ENCODE measurements at regions not wholly inside any gene's neighbourhood (a gene's known extent, or its start where the extent isn't known, plus 50 kb on each side); places are given as distances from the start of the nearest gene placed in this dataset.
"Not testable (repeated sequence)": the region's sequence is repeated elsewhere in the genome, so short reads cannot be mapped to it uniquely, and the experiment has no call there.

- no peak for DNase-seq (ENCODE audit: low spot score)
These were observed 92.8 kb downstream of the EOMES start for GRCh38 chr3:27629366-27629765.

GRCh38 chr3:27628026-27628750 lies 93.9 kb downstream of the EOMES start:
- DNase-seq (ENCODE audit: low spot score): no peak

- DNase-seq (ENCODE audit: low spot score): no peak
These were observed 95.5 kb downstream of the EOMES start for GRCh38 chr3:27626596-27627118.

DNA sequence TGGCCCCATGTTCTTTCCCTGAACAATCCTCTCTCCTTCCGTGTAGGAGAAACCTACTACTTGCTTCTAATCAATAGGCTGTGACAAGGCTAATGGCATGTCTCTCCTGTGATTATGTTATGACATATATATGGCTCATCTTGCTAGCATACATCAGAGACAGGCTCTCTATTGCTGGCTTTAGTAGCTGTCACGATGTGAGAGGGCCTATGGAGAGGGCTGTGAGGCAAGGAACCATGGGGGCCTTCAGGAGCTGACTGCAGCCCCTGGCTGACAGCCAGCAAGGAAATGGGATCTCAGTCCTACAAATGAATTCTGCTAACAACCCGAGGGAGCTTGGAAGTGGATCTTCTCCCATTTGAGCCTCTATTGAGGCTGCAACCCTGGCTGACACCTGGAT lies 96.3 kb downstream of the EOMES start:
- DNase-seq (ENCODE audit: low spot score): no peak

GRCh38 chr3:27623085-27623753 lies 98.9 kb downstream of the EOMES start:
- DNase-seq (ENCODE audit: low spot score): peak; percentile 55

DNA sequence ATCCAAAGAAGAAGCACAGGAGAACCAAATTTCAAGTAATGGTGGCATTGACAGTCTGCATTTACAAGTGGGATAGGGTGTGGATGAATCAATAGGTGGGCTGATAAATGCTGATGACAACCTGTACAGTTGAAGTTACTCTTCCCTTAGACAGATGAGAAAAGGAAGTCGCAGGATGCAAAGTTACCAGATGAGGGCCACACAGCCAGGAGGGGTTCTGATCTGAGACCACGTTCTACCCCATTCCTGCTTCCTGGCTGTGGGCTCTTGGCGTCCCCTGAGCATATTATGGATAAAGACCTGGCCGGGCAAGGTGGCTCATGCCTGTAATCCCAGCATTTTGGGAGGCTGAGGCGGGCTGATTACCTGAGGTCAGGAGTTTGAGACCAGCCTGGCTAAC lies 104.6 kb downstream of the EOMES start:
- DNase-seq (ENCODE audit: low spot score): no peak

DNA sequence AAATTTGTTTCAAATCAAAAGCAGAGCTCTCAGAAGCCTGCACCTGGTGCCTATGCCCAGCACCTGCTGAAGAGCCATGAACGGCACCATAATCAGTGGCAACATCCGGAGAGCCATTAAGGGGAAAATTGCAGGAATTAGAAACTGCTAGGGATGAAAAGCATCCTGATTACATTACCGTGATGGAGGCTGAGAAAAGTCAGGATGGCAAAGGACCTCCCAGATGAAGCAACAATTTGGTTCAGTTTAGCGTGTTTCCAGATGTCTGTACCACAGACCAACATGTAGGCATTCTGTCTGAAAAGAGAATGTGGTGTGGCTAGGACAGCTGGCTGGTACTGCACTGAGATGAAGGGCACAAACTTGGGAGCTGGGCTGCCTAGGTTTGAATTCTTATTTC lies 106.1 kb downstream of the EOMES start:
- no peak for DNase-seq (ENCODE audit: low spot score)

DNA sequence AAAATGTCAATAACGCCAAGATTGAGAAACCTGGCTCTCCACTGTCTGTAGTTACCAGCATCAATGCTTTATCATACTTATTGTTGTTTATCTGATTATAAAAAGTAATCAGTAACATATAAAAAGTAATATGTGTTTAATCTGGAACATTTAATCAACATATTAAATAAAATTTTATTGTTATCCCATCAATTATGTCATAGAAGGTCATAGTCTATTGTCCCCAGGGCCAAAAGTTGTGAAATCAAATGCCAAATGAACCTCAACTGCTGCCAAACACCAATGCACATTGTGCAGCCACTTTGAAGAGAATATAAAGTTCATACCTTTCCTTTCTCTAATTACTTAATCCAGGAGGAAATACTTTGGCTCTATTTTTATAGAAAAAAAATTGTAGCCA lies 106.6 kb downstream of the EOMES start:
- DNase-seq (ENCODE audit: low spot score): no peak

DNA sequence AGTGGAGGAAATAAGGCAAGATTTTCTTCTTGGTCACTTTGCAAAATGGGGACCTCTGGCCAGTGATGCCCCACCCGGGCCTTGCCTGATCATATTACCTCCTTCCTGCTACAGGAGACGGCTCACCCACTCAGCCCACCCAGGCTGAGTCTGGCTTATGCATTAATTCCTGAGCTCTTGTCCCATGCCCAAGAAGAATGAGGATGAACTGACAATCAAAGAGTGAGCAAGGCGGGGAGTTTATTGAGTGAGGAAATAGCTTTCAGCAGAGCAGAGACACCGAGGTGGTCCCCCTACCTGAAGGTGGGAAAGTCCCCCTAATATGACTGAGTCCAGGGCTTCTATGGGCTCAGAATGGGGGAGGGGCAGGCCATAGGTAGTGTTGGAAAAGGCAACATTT lies 107.5 kb downstream of the EOMES start:
- no peak for DNase-seq (ENCODE audit: low spot score)

- no peak for DNase-seq (ENCODE audit: low spot score)
These were observed 108.2 kb downstream of the EOMES start for GRCh38 chr3:27613846-27614500.

DNA sequence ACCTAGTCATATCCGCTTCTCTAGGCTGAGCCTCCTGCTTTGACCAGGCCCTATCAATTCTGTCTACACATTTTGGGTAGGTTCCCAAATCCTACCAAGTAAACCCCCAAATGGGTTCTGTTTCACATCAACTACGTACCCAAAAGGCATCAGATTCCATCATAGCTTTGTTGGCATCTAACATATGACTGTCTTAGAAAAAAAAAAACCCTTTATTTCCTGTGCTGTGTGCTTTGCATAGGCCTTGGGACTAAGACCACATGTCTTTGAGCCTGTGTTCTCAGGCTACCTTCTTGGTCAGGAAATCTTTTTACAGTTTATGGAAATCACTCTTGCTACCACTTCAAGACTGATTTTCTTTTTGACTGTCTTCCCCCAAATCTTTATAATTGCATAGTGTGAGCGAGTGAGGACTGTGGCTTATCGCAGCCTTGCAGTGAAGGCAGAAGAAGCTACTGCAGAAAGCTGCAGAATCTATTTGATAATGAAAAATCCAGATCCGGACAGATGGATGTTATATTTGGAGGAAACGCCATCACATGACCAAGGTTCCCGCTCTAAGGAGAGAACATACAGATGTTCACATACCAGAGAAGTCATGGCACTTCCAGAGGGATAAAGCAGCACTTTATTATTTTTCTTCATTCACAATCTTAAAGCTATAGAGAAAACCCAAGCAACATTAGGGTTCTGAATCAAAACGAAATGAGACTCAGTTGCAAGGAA lies 111.2 kb downstream of the EOMES start:
- no peak for DNase-seq (ENCODE audit: low spot score)

- DNase-seq (ENCODE audit: low spot score): no peak
These were observed 114.8 kb downstream of the EOMES start for GRCh38 chr3:27607370-27607769.

- no peak for DNase-seq (ENCODE audit: low spot score)
These were observed 115.6 kb downstream of the EOMES start for GRCh38 chr3:27606537-27606936.

GRCh38 chr3:27601311-27601710 lies 117.1 kb upstream of the SLC4A7 start:
- not testable (repeated sequence) for DNase-seq (ENCODE audit: low spot score)

- not testable (repeated sequence) for DNase-seq (ENCODE audit: low spot score)
These were observed 115.6 kb upstream of the SLC4A7 start for GRCh38 chr3:27599741-27600140.

DNA sequence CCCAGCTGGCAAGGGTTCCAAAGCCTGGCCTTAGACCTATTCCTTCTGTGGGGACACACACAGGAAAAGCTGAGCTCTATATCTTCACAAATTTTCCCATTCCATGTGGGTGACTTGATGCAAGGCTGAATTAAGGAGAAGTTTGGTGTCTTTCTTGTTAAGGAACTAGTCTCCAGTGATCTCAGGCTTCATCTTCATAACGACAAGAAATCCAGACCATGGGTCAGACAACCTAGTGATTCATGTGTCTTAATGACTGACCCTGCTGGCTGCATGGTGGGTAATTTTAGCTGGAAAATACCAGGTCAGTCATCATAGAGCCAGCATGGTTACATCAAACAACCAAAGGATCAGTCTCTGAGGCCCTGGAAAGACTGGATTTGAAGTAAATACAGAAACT lies 112.7 kb upstream of the SLC4A7 start:
- no peak for DNase-seq (ENCODE audit: low spot score)

GRCh38 chr3:27596334-27596841 lies 112.2 kb upstream of the SLC4A7 start:
- DNase-seq (ENCODE audit: low spot score): no peak

GRCh38 chr3:27594096-27594690 lies 110.0 kb upstream of the SLC4A7 start:
- no peak for DNase-seq (ENCODE audit: low spot score)

DNA sequence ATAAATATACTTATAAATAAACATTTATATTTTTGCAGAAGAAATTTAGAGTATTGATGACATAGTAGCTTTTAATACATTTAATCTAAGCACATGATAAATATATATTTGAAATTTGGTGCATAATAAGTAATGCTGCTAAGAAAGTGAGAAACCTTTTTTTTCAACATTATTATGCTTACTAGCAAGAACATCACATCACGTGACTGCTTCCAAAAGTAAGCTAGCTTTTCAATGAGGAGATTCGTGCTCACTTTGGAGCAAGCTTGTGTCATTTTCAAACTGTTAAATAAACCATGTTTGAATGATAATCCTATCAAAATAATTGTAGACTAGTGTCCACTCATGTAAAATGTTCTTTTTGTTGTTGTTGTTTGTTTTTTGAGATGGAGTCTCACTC lies 109.0 kb upstream of the SLC4A7 start:
- DNase-seq (ENCODE audit: low spot score): no peak

- no peak for DNase-seq (ENCODE audit: low spot score)
These were observed 107.4 kb upstream of the SLC4A7 start for GRCh38 chr3:27591312-27592210.

All from HuH-7 (cell line).